K562 (cell line): ENCODE measurements at regions not wholly inside any gene's neighbourhood (a gene's known extent, or its start where the extent isn't known, plus 50 kb on each side); places are given as distances from the start of the nearest gene placed in this dataset.

ENCODE experiments used
- JUNB ChIP-seq: fragments of 450-650 bp; formaldehyde crosslinking; conservative IDR thresholded peaks from 2 replicates; pipeline ENCODE4 v1.4.0; 2020; ENCODE audit warnings: mild to moderate bottlenecking
- MCM5 ChIP-seq: fragments of 450-650 bp; IDR thresholded peaks from 2 replicates; pipeline ENCODE4 v1.6.1; 2016; ENCODE audit warnings: low read depth
- RHOXF2B ChIP-seq: fragments of 250-450 bp; sonication (Bioruptor Pico); conservative IDR thresholded peaks from 2 replicates; pipeline ENCODE4 v1.5.1; 2021

DNA sequence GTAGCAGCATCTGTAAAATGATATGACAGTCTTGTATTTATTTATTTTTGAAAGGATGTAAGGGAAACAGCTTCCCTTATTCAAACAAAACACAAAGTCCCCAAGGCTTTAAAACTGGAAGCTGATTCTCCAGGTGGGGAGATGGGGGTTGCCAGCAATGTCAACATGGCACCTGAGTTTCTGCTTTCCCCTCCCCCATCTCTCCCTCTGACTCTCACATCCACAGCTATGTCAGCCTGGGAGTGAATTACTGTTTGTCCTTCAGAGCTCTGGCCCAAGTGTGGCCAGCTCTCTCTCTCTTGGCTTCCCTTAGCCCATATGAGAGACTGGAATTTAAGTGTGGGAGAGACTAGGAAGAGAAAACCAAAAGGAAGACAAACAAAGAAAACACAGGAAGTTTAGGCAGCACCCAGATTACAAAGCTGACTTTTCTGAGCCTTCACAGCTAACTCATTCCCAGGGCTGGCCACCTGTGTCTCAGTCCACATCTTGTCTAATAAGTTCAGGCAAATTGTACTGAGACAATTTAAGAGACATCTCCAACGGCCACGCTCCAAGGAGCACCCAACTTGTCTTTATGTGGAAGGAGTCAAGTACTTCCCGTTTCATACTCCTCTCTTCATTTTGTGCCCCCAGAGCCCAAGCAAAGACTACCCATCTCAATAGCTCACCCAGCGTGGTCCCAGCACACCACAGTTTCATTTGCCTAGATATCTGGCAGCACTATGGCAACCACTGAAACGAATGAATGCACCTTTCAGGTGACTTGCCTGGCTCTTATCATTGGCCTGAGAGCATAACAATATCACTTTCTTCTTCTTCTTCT is 69.2 kb downstream of the SOX9 start:
- TF ChIP-seq JUNB (no peak), MCM5 (no peak), RHOXF2B (CRISPR knock-in tag) (no peak)
